Adrenal gland (tissue), 9 donors: ENCODE measurements at regions not wholly inside any gene's neighbourhood (a gene's known extent, or its start where the extent isn't known, plus 50 kb on each side); places are given as distances from the start of the nearest gene placed in this dataset.

ENCODE experiments used
- DNase-seq, 7 donors: peaks; one replicate each; pipeline ENCODE4 v3.0.0-alpha.2; 2019 to 2020
- H3K27ac ChIP-seq, 5 donors: fragments of 200-600 bp; sonication (generic) in 4 of 5; 1 replicate in 3 of 5; 2 replicates in 2 of 5; pipeline versions ENCODE4 v1.5.1 to v1.8.0; 2016 to 2020; ENCODE audit warnings: mild to moderate bottlenecking in 1 of 5
- H3K27me3 ChIP-seq: fragments of 200-600 bp; 2 replicates; pipeline ENCODE4 v1.8.0; 2021
- H3K36me3 ChIP-seq, 2 donors: fragments of 200-600 bp; replicated peaks in 1 of 2; 1 replicate in 1 of 2; 2 replicates in 1 of 2; pipeline versions ENCODE4 v1.5.1 to v1.8.0; 2018 to 2022
- H3K4me1 ChIP-seq, 2 donors: fragments of 200-600 bp; replicated peaks in 1 of 2; 1 replicate in 1 of 2; 2 replicates in 1 of 2; pipeline versions ENCODE4 v1.5.1 to v1.8.0; 2018 to 2021
- H3K4me3 ChIP-seq, 4 donors: fragments of 200-600 bp; sonication (generic) in 3 of 4; one replicate each; pipeline ENCODE4 v1.5.1; 2016 to 2018
- H3K9me3 ChIP-seq, 3 donors: fragments of 200-600 bp; sonication (generic) in 1 of 3; replicated peaks in 1 of 3; 1 replicate in 2 of 3; 2 replicates in 1 of 3; pipeline versions ENCODE4 v1.5.1 to v1.8.0; 2016 to 2021
- CTCF ChIP-seq, 6 experiments: fragments of 450-650 bp in 4 of 6; fragments of 200-600 bp in 2 of 6; sonication (generic) in 1 of 6; IDR thresholded peaks; 1 replicate in 5 of 6; 2 replicates in 1 of 6; pipeline versions ENCODE4 v1.5.1 to v1.8.0; 2016 to 2021; ENCODE audit warnings: antibody characterized with exemption in 6 of 6, mild to moderate bottlenecking in 2 of 6, moderate library complexity in 1 of 6
- POLR2A ChIP-seq, 2 donors: fragments of 450-650 bp; IDR thresholded peaks; one replicate each; pipeline ENCODE4 v1.6.1; 2017; ENCODE audit warnings: antibody characterized with exemption in 2 of 2, mild to moderate bottlenecking in 2 of 2, moderate library complexity in 1 of 2
- WGBS, 4 donors: extraction: QIAGEN DNeasy Blood & Tissue Kit in 2 of 4; methylation state at CpG; one replicate each; pipeline versions ENCODE4 v1.1.5 to v1.1.7; 2013 to 2017; 5-methylcytosine and 5-hydroxymethylcytosine counted together
- intact Hi-C, 2 donors: fragments of 100-400 bp; cut with DNase I; formaldehyde crosslinking; loops; one replicate each; pipeline versions ENCODE4 v1.14.1 to v1.15.0; 2022 to 2023
- donor health status: healthy with polysubstance abuse.
- donor health status: Bipolar disorder and iron deficiency.
- donor health status: DM: yes; HTN: yes; CAD: no.
- donor health status: DM: no; HTN: no; CAD: no.
- donor health status: DM: no; HTN: no; CAD: no.

- Histone ChIP-seq H3K4me1 (no peaks in the 10 kb centered on the region), H3K27ac (no peak overlapping the region), H3K27me3 (no peaks in the 10 kb centered on the region), H3K4me3 (no peak overlapping the region), H3K36me3 (no peaks in the 10 kb centered on the region), H3K9me3 (no peaks in the 10 kb centered on the region)
- 83 to 96% (median 88%) methylated on average over 6 of the region's 6 CpGs for WGBS, 4 donors
- intact Hi-C loops, result no loop called here
- DNase-seq, result no peak
- TF ChIP-seq CTCF (IDR thresholded peaks at IDR 0.05), result no peak
These were observed 86.9 kb upstream of the NABP1 start for GRCh38 chr2:191591025-191591424.

- Histone ChIP-seq H3K4me1 (no peaks in the 10 kb centered on the region), H3K36me3 (no peaks in the 10 kb centered on the region), H3K9me3 (no peaks in the 10 kb centered on the region), H3K27me3 (no peaks in the 10 kb centered on the region), H3K4me3 (no peak overlapping the region), H3K27ac (no peak overlapping the region)
- 60 to 76% (median 74%) methylated on average over 5 of the region's 5 CpGs for WGBS, 4 donors
- TF ChIP-seq CTCF (IDR thresholded peaks at IDR 0.05) (no peak), POLR2A (IDR thresholded peaks at IDR 0.05) (no peak)
- intact Hi-C loops, result no loop called here
- DNase-seq, result no peak
These were observed 84.1 kb upstream of the NABP1 start for GRCh38 chr2:191593622-191594385.

- TF ChIP-seq POLR2A (IDR thresholded peaks at IDR 0.05), result no peak
- no peak for TF ChIP-seq CTCF (IDR thresholded peaks at IDR 0.05)
- H3K27ac ChIP-seq, result no peak overlapping the region
- no peak for DNase-seq
- no peaks in the 10 kb centered on the region for H3K4me1 ChIP-seq
- H3K4me3 ChIP-seq, result no peak overlapping the region
- intact Hi-C loops, result no loop called here
- no peaks in the 10 kb centered on the region for H3K36me3 ChIP-seq
- no peaks in the 10 kb centered on the region for H3K9me3 ChIP-seq
- H3K27me3 ChIP-seq, result no peaks in the 10 kb centered on the region
- 66 to 76% (median 69%) methylated on average over 9 of the region's 9 CpGs for WGBS, 4 donors
These were observed 80.7 kb upstream of the NABP1 start for GRCh38 chr2:191597186-191597751.

GRCh38 chr2:191598296-191598695 is 79.6 kb upstream of the NABP1 start:
- DNase-seq, result no peak

More at GRCh38 chr2:191598296-191598695, 79.6 kb upstream of the NABP1 start:
- Histone ChIP-seq H3K27me3 (no peaks in the 10 kb centered on the region), H3K27ac (no peak overlapping the region), H3K4me3 (no peak overlapping the region), H3K36me3 (no peaks in the 10 kb centered on the region), H3K9me3 (no peaks in the 10 kb centered on the region), H3K4me1 (no peaks in the 10 kb centered on the region)
- intact Hi-C loops, result no loop called here
- no peak for TF ChIP-seq POLR2A (IDR thresholded peaks at IDR 0.05)
- TF ChIP-seq CTCF (IDR thresholded peaks at IDR 0.05), result no peak
